ENCODE measurements at regions not wholly inside any gene's neighbourhood (a gene's known extent, or its start where the extent isn't known, plus 50 kb on each side); places are given as distances from the start of the nearest gene placed in this dataset.

GRCh38 chr15:98421419-98422129, 226.8 kb upstream of the IGF1R start:
- DNase-seq, result peak; percentile 61

GRCh38 chr15:98422130-98422478, 226.2 kb upstream of the IGF1R start:
- no peak for DNase-seq

GRCh38 chr15:98425173-98425572, 223.2 kb upstream of the IGF1R start:
- DNase-seq, result no peak

GRCh38 chr15:98427321-98427720, 221.0 kb upstream of the IGF1R start:
- DNase-seq, result no peak

DNA sequence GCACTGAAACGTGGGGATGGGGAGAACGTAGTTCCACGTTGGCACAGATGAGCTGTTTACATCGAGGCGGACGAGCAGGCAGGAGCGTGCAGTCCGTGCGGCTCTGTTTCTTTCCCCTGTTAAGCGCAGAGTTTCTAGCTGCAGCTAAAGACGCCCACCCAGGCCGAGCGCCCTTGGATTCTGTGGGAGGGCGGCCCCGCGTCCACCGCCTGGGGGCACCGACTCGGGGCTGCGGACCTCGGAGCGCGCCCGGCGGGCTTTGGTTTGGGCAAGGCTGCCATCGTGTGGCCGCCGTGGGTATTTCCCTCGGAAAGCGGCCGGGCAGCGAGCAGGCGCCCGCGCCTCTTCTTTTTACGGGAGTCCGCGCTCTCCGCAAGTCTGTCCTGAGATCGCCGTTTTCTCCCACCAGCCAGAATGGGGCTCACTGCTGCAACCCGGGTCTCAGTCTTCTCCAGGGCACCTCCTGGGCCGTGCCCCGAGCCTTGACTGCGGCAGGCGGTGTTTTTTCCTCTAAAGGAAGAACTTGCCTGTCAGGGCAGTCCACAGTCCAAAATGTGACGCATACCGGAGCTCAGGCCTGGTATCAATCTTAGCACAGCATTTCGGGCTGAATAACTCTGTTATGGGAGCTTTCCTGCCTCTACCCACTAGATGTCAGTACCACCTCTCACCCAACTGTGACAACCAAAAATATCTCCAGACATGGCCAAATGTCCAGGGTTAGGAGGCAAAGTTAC, 219.9 kb upstream of the IGF1R start:
- peak; percentile 65 for DNase-seq

GRCh38 chr15:98431171-98431570, 217.2 kb upstream of the IGF1R start:
- no peak for DNase-seq

DNA sequence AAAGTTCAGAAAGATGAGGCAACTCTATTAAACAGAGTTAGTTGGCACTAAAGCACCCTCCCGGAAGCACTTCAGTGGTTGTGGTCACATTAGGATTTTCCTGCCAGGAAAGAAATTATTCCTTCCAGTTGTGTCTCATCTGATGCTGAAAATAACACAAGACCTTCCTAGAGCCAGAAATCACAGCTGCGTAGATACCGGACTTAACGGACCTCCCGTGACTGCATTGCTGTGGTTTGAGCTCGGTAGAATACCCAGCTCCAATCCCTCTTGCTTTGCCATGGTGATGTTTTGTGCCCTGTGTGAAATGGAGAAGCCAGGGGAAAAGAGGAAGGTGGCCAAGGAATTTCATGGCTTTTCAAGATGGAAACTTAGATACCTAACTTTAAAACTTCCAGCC, 215.0 kb upstream of the IGF1R start:
- no peak for DNase-seq

DNA sequence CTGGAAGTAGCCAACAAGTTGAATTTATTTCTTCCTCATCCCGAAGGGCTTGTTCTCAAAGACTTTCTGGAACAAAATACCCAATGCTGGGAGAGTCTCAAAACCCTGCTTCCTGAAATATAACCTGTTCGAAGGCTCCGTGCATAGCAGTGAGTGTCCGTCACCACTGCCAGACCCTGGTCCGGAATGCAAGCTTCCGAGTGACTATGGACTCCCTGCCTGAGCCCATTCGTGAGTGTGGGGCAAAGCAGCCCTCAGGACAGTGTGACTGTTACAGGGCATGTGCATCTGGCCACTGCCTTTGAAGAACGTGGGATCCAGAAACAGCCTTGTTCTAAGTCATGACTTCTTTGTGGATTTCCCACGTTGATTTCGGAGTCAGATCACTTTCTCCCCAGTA, 214.5 kb upstream of the IGF1R start:
- DNase-seq, result no peak

GRCh38 chr15:98437752-98438151, 210.6 kb upstream of the IGF1R start:
- no peak for DNase-seq

DNA sequence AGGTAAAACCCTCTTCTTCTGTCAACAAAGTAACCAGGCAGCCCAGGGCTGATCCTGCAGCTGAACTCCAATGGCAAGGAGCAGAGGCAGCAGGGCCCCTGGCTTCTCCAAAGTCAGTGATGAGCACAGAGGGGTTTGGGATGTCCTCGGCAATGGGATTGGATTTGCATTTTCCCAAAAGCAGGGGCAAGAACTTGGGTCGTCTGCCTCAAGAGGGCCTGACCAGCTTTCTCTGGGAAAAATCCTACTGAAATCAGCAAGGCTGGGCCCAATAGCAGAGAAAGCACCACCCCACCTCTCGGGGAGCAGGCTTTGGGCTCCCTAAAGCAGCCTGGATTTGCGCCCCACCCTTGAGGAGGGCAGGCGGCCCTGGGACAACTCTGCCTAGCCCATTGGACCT, 210.0 kb upstream of the IGF1R start:
- no peak for DNase-seq

DNA sequence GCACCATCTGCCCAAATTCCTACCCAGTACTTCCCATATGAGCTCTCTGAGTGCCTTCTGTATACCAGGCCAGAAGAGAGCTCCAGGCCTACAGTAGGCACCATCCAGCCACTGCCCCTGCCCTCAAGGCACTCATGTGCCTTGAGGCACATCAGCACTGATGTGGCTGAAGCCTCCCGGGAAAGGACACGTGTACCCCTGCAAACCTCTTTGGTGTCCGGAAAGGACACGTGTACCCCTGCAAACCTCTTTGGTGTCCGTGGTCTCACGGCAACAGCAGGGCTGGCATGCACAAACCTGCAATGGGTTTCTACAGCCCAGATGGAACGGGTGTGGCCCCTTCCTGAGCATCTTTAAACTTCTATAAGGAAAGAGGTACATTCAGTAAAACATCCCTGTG, 209.4 kb upstream of the IGF1R start:
- DNase-seq, result no peak

DNA sequence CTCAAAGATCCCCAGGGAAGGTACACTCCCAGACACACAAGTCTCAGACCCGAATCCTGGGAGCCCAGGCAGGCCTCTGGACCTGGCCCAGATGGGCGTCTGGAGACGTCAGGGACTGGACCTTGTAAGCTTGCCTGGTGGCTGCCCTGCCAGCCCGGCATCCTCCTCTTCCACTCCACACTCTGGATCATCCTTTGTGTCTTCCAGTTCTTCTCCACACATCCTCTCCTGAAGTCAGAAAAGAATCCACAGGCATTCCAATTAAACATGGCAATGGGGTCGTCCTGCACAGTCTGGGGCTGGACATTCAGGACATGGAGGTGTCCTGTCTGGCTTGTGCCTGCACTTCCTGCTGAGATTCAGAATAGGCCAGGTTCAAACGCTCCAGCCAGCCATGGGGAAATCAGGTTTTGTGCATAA, 208.8 kb upstream of the IGF1R start:
- DNase-seq, result no peak

GRCh38 chr15:98440917-98441316, 207.4 kb upstream of the IGF1R start:
- no peak for DNase-seq

- DNase-seq, result no peak
Observed at GRCh38 chr15:98441599-98441998, 206.7 kb upstream of the IGF1R start.

DNA sequence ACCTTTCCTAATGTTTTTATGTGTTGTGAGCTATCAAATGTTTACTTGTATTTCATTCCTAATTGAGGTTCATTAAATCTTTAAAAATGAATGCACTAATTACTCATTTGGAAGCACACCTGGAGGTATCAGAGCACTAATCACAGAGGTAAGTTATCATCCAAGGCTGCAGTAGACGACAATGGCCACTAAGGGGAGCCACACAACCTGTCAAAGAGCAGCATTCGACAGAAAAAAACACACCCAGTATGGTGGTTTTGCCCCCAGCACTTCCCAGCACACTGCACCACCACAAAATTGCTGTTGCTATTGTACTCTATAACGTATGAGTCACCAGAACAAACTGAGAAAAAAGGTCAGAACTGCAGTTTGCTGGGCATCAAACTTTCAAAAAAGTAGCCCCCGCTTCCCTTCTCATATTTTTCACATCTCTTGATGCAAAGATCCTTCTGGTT, 205.9 kb upstream of the IGF1R start:
- peak; percentile 69 for DNase-seq

GRCh38 chr15:98442901-98443300, 205.4 kb upstream of the IGF1R start:
- DNase-seq, result no peak

DNA sequence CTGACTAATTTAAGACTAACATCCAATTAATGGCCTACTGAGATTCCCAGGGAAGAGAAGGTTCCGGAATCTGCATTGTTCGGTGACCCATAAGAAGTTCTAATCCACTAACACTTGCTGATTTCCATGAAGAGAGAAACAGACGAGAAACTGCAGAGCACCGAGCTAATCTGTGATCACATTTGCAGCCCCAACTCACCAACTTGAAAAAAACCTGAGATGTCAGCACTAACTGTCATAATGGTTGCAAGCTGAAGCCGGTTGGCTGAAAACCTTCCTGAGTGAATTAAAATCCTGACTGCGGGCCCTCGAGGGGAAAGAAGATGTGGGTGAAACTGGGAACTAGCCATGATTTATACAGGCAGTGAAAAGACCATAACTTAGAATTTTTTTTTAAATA, 204.8 kb upstream of the IGF1R start:
- DNase-seq, result no peak

GRCh38 chr15:98444138-98444537, 204.2 kb upstream of the IGF1R start:
- DNase-seq, result no peak

- no peak for DNase-seq
Observed at GRCh38 chr15:98445315-98445714, 203.0 kb upstream of the IGF1R start.

DNA sequence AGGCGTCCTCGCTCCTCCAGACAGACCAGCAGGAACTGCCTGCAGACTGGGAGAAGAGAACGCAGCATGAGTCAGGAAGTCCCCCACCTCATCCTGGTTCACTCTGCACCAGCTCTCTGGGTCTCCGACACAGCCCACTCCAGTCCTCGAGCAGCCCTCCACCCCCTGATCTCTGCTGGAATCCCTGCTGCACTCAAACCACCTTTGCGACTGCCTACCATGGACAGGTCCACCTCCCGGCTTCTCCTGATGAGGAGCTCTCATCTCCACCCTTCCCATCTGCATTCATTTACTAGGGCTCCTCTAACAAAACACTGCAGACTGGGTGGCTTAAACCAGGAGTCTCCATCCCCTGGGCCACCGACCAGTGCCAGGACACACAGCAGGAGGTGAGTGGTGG, 202.3 kb upstream of the IGF1R start:
- no peak for DNase-seq

DNA sequence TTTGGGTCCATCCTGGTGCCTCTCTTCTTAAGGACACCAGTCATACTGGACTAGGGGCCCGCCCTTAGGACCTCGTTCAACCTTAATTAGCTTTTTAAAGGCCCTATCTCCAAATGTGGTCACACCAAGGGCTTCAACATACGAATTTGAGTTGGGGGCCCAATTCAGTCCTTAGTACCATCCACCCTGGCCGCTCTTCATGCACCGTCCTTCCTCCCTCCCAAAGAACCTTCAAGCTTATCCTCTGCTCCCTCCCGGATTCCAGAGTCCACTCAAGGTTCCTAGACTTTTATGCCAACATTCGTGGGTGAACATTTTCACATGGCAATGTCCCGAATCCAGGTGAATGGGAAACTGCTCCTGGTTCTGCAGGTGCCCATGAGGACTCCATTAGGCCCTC, 201.3 kb upstream of the IGF1R start:
- no peak for DNase-seq

- DNase-seq, result no peak
Observed at GRCh38 chr15:98451236-98451635, 197.1 kb upstream of the IGF1R start.

DNA sequence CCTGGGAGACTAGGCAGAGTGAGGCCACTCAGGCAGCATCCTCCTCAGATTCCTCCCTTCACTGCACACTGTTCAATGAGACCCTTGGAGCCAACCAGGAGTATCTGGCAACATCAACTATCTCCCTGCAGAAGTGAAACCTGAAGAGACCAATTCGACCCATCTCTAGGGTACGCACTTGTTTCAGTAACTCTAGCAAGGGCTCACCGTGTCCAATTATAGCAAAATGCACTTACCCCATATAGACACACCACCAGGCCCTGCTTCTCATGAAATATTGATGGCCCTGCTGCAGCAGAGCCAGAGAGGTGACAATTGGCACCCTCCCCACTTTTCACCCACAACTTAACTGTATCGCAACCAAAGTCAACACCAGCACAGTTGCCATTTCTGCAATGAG, 196.1 kb upstream of the IGF1R start:
- no peak for DNase-seq

DNA sequence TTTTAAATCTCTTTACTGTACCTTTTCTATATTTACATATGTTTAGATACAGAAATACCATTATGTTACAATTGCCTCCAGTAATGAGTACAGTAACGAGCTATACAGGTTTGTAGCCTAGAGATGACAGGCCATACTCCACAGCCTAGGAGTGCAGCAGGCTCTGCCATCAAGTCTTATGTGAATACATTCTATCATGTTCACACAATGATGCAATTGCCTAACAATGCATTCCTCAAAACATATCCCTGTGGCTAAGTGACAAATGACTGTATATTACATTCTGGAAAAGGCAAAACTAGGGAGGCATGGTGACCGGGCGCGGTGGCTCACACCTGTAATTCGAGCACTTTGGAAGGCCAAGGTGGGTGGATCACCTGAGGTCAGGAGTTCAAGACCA, 192.4 kb upstream of the IGF1R start:
- no peak for DNase-seq

- DNase-seq, result no peak
Observed at GRCh38 chr15:98476559-98476958, 171.8 kb upstream of the IGF1R start.

All from activated CD4-positive, alpha-beta T cell treated with anti-CD3 and anti-CD28 coated beads, Interleukin-10, Interleukin-2, amounts not matched to agents 100 ng/mL and 50 ng/mL, durations not matched to agents 16 hours and 8 hours (primary cell).